Neural progenitor cell (in vitro differentiated cells): ENCODE measurements at regions not wholly inside any gene's neighbourhood (a gene's known extent, or its start where the extent isn't known, plus 50 kb on each side); places are given as distances from the start of the nearest gene placed in this dataset.
"Not testable (repeated sequence)": the region's sequence is repeated elsewhere in the genome, so short reads cannot be mapped to it uniquely, and the experiment has no call there.

Experiments
- DNase-seq: peaks from one replicate; pipeline ENCODE4 v3.0.0-alpha.2; 2016; ENCODE audit warnings: low spot score
- H2AFZ ChIP-seq: fragments of 200-600 bp; sonication (generic); replicated peaks from 2 replicates; pipeline ENCODE4 v1.6.1; 2016; ENCODE audit warnings: antibody characterized with exemption
- H3F3A ChIP-seq: fragments of 200-600 bp; sonication (generic); 2 replicates; pipeline ENCODE4 v1.6.1; 2016; ENCODE audit warnings: antibody characterized with exemption, low read depth
- H3K27ac ChIP-seq: fragments of 200-600 bp; sonication (generic); 2 replicates; pipeline ENCODE4 v1.5.1; 2016; ENCODE audit warnings: mild to moderate bottlenecking
- H3K27me3 ChIP-seq: fragments of 200-600 bp; sonication (generic); 2 replicates; pipeline ENCODE4 v1.6.1; 2016; ENCODE audit warnings: mild to moderate bottlenecking, moderate library complexity
- H3K36me3 ChIP-seq: fragments of 200-600 bp; sonication (generic); 2 replicates; pipeline ENCODE4 v1.5.1; 2016
- H3K4me1 ChIP-seq: fragments of 200-600 bp; sonication (generic); 2 replicates; pipeline ENCODE4 v1.6.1; 2016; ENCODE audit warnings: mixed run types
- H3K4me2 ChIP-seq: fragments of 200-600 bp; sonication (generic); 2 replicates; pipeline ENCODE4 v1.6.1; 2016
- H3K4me3 ChIP-seq: fragments of 200-600 bp; sonication (generic); 2 replicates; pipeline ENCODE4 v1.5.1; 2016
- H3K79me2 ChIP-seq: fragments of 200-600 bp; sonication (generic); 2 replicates; pipeline ENCODE4 v1.6.1; 2016; ENCODE audit warnings: low read depth
- H3K9ac ChIP-seq: fragments of 200-600 bp; sonication (generic); 2 replicates; pipeline ENCODE4 v1.6.1; 2016
- H3K9me3 ChIP-seq: fragments of 200-600 bp; sonication (generic); 2 replicates; pipeline ENCODE4 v1.5.1; 2016; ENCODE audit warnings: low read depth
- H4K20me1 ChIP-seq: fragments of 200-600 bp; sonication (generic); 2 replicates; pipeline ENCODE4 v1.6.1; 2016; ENCODE audit warnings: low read depth
- H3K27ac Mint-ChIP-seq: 3 replicates; pipeline ENCODE4 v1.8.0; 2021; ENCODE audit warnings: mixed read lengths
- H3K27me3 Mint-ChIP-seq: 2 replicates; pipeline ENCODE4 v1.8.0; 2022; ENCODE audit warnings: low read depth, mild to moderate bottlenecking, inconsistent platforms, moderate library complexity, mixed read lengths; ENCODE audit not compliant: insufficient read depth
- H3K36me3 Mint-ChIP-seq: 3 replicates; pipeline ENCODE4 v1.8.0; 2021; ENCODE audit warnings: mixed read lengths
- H3K4me1 Mint-ChIP-seq: 3 replicates; pipeline ENCODE4 v1.8.0; 2021; ENCODE audit warnings: mixed read lengths
- H3K4me3 Mint-ChIP-seq: 3 replicates; pipeline ENCODE4 v1.8.0; 2021; ENCODE audit warnings: mild to moderate bottlenecking, moderate library complexity, mixed read lengths
- H3K9me3 Mint-ChIP-seq: 3 replicates; pipeline ENCODE4 v1.8.0; 2020; ENCODE audit warnings: mixed read lengths
- EZH2 ChIP-seq: fragments of 200-600 bp; sonication (generic); IDR thresholded peaks from 2 replicates; pipeline ENCODE4 v1.6.1; 2017; ENCODE audit warnings: antibody characterized with exemption, mild to moderate bottlenecking, moderate library complexity
- EZH2phosphoT487 ChIP-seq: fragments of 200-600 bp; sonication (generic); IDR thresholded peaks from 2 replicates; pipeline ENCODE4 v1.6.1; 2017; ENCODE audit warnings: antibody characterized with exemption
- TF ChIP-seq, protein P1 (sequence below): fragments of 200-600 bp; sonication (generic); IDR thresholded peaks from 2 replicates; pipeline ENCODE4 v1.5.1; 2017; ENCODE audit warnings: antibody characterized with exemption, mild to moderate bottlenecking

DNA sequence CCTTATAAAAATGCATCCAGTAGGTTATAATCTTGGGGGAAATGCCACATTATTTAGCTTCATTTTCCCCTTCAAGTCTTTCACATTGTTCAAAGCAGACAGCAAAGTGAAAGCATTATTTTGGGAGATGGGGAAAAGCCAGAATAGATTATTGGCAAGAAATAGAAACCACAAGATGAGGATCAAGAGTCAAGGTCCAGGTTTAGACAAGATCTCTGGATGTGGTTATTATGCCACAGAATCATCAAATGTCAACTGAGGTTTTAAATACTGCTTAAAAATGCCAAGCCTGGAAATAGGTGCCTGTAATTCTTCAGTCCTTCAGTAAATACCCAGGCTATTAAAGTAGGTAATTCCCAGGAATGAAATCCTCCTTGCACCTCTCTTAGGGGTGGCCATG, 65.1 kb upstream of the ALOX12 start:
- Histone ChIP-seq H3K9me3 (no peaks in the 10 kb centered on the region), H2AFZ (no peak overlapping the region), H3K9ac (no peak overlapping the region), H3F3A (no peaks in the 10 kb centered on the region), H3K4me2 (no peak overlapping the region), H3K27me3 (peaks cover 9% of the 10 kb centered on the region), H3K27ac (no peak overlapping the region), H3K79me2 (no peaks in the 10 kb centered on the region), H3K4me1 (no peaks in the 10 kb centered on the region), H3K36me3 (no peaks in the 10 kb centered on the region), H4K20me1 (no peaks in the 10 kb centered on the region), H3K4me3 (no peak overlapping the region)
- no peaks in the 10 kb centered on the region for H3K9me3 Mint-ChIP-seq
- H3K4me1 Mint-ChIP-seq: no peaks in the 10 kb centered on the region
- no peak for DNase-seq
- no peaks in the 10 kb centered on the region for H3K36me3 Mint-ChIP-seq
- TF ChIP-seq EZH2 (no peak), EZH2phosphoT487 (no peak)
- TF ChIP-seq, protein P1, sequence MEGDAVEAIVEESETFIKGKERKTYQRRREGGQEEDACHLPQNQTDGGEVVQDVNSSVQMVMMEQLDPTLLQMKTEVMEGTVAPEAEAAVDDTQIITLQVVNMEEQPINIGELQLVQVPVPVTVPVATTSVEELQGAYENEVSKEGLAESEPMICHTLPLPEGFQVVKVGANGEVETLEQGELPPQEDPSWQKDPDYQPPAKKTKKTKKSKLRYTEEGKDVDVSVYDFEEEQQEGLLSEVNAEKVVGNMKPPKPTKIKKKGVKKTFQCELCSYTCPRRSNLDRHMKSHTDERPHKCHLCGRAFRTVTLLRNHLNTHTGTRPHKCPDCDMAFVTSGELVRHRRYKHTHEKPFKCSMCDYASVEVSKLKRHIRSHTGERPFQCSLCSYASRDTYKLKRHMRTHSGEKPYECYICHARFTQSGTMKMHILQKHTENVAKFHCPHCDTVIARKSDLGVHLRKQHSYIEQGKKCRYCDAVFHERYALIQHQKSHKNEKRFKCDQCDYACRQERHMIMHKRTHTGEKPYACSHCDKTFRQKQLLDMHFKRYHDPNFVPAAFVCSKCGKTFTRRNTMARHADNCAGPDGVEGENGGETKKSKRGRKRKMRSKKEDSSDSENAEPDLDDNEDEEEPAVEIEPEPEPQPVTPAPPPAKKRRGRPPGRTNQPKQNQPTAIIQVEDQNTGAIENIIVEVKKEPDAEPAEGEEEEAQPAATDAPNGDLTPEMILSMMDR: no peak
- no peak overlapping the region for H3K4me3 Mint-ChIP-seq
- no peak overlapping the region for H3K27ac Mint-ChIP-seq
- no peaks in the 10 kb centered on the region for H3K27me3 Mint-ChIP-seq

DNA sequence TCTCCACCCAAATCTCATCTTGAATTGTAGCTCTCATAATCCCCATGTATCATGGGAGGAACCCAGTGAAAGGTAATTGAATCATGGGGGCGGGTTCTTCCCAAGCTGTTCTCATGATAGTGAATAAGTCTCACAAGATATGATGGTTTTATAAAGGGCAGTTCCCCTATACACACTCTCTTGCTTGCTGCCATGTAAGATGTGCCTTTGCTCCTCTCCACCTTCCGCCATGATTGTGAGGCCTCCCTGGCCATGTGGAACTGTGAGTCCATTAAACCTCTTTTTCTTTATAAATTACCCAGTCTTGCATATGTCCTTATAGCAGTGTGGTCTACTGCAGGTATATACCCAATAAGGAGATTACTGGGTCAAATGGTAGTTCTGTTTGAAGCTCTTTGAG, 61.3 kb upstream of the ALOX12 start:
- DNase-seq, H3F3A ChIP-seq, H3K4me1 Mint-ChIP-seq, H3K27me3 Mint-ChIP-seq, H4K20me1 ChIP-seq, H3K27ac Mint-ChIP-seq, H3K27ac ChIP-seq, H3K36me3 Mint-ChIP-seq, H3K4me3 Mint-ChIP-seq, H2AFZ ChIP-seq, H3K4me2 ChIP-seq, H3K9me3 Mint-ChIP-seq, H3K4me1 ChIP-seq, H3K9me3 ChIP-seq, H3K4me3 ChIP-seq, H3K27me3 ChIP-seq, H3K9ac ChIP-seq, H3K79me2 ChIP-seq, H3K36me3 ChIP-seq: not testable (repeated sequence)

DNA sequence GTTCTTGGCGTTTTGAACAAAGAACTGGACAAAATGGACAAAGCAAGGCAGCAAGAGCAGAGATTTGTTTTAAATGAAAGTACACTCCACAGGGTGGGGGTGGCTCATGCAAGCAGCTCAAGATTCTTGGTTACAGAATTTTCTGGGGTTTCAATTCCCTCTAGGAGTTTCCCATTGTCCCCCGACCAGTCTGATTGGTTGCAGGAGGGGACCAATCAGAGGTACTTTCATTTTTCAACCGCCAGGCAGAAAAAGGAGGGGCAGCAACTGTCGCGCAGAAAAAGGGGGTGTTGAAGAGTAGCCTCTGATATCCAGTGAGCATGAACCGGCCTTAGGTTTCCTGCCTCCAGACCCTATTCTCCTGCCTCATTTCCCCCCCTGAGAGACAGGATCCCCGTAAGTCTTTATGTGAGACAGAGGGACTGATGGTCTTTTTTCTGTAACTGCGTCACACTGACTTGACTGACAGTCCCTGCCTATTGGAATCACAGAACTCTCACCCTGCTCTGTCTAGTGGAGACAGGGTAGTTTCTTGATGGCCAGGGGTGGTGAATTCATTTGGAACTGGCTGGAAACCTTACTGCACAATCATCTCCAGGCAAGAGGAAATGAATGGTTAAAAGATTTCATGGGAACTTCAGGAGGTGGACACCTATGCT, 59.4 kb upstream of the ALOX12 start:
- no peaks in the 10 kb centered on the region for H4K20me1 ChIP-seq
- H3K79me2 ChIP-seq: no peaks in the 10 kb centered on the region
- H3K4me2 ChIP-seq: no peak overlapping the region
- no peaks in the 10 kb centered on the region for H3K9me3 ChIP-seq
- DNase-seq: no peak
- no peak overlapping the region for H3K4me3 Mint-ChIP-seq
- no peak overlapping the region for H3K9ac ChIP-seq
- no peaks in the 10 kb centered on the region for H3K27me3 Mint-ChIP-seq
- no peak overlapping the region for H2AFZ ChIP-seq
- no peaks in the 10 kb centered on the region for H3F3A ChIP-seq
- no peaks in the 10 kb centered on the region for H3K4me1 Mint-ChIP-seq
- TF ChIP-seq, protein P1: no peak
- no peak for TF ChIP-seq EZH2phosphoT487
- no peak for TF ChIP-seq EZH2
- H3K4me1 ChIP-seq: no peaks in the 10 kb centered on the region
- H3K9me3 Mint-ChIP-seq: no peaks in the 10 kb centered on the region
- no peaks in the 10 kb centered on the region for H3K36me3 ChIP-seq
- H3K27me3 ChIP-seq: no peaks in the 10 kb centered on the region
- no peak overlapping the region for H3K4me3 ChIP-seq
- H3K36me3 Mint-ChIP-seq: no peaks in the 10 kb centered on the region
- H3K27ac ChIP-seq: no peak overlapping the region
- no peak overlapping the region for H3K27ac Mint-ChIP-seq

DNA sequence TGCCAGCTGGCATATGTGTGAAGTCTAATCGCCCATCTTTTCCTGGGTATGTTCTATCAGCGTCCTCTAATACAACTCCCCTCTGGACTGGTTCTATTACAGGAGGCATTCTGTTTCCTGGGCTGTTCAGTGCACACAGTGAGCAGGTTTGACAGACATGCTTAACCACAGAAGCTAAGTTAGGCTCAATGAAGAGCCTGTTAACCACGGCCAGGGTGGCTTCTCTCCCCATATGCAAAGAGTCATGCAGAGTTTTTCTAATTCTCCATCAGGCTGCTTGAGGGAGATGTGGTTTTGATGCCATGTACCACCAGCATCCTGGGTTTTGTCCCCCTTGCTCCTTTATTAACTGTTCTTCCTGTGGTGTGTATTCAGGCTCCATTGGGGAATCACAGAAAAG, 57.2 kb upstream of the ALOX12 start:
- no peaks in the 10 kb centered on the region for H3K4me1 ChIP-seq
- no peak for DNase-seq
- H3K36me3 ChIP-seq: no peaks in the 10 kb centered on the region
- Mint-ChIP-seq H3K9me3 (no peaks in the 10 kb centered on the region), H3K4me1 (peaks cover 4% of the 10 kb centered on the region), H3K27ac (no peak overlapping the region), H3K36me3 (no peaks in the 10 kb centered on the region), H3K27me3 (no peaks in the 10 kb centered on the region), H3K4me3 (no peak overlapping the region)
- H3K27ac ChIP-seq: no peak overlapping the region
- H3K9ac ChIP-seq: no peak overlapping the region
- H2AFZ ChIP-seq: no peak overlapping the region
- H3K79me2 ChIP-seq: no peaks in the 10 kb centered on the region
- no peaks in the 10 kb centered on the region for H3K27me3 ChIP-seq
- H3F3A ChIP-seq: no peaks in the 10 kb centered on the region
- no peaks in the 10 kb centered on the region for H3K9me3 ChIP-seq
- H3K4me3 ChIP-seq: no peak overlapping the region
- TF ChIP-seq, protein P1: no peak
- TF ChIP-seq EZH2phosphoT487 (no peak), EZH2 (no peak)
- H4K20me1 ChIP-seq: no peaks in the 10 kb centered on the region
- no peak overlapping the region for H3K4me2 ChIP-seq
